GM12878 (cell line): ENCODE measurements at regions not wholly inside any gene's neighbourhood (a gene's known extent, or its start where the extent isn't known, plus 50 kb on each side); places are given as distances from the start of the nearest gene placed in this dataset.

Experiments used
- ATAC-seq: fragments of 200-7000 bp; cut with Tn5 transposase; 3 replicates; pipeline ENCODE4 v1.9.1; 2020; ENCODE audit warnings: mild to moderate bottlenecking, moderate library complexity
- BruUV-seq: library from RNA; stranded (reverse); fragments of 400-500 nt; replicated peaks from 2 replicates; lab custom pipeline; 2021; lab: Mats Ljungman, UMichigan
- CTCF ChIA-PET: fragments of 300-600 bp; sonication (Branson Sonifier 250); formaldehyde crosslinking; extraction: SDS; loops from one replicate; lab custom pipeline; 2021; ENCODE audit warnings: inconsistent platforms; lab: Yijun Ruan, JAX
- POLR2A ChIA-PET: fragments of 350-600 bp; formaldehyde crosslinking; extraction: SDS; loops from one replicate; lab custom pipeline; 2021; ENCODE audit warnings: inconsistent platforms; lab: Charles Lee
- RAD21 ChIA-PET: fragments of 300-600 bp; sonication (Branson Sonifier 250); formaldehyde crosslinking; loops from one replicate; lab custom pipeline; 2023; ENCODE audit warnings: antibody characterized with exemption; ENCODE audit not compliant: unreplicated experiment; lab: Charles Lee
- SMC1A ChIA-PET: fragments of 300-600 bp; sonication (Branson Sonifier 250); formaldehyde crosslinking; loops from one replicate; lab custom pipeline; 2023; ENCODE audit not compliant: unreplicated experiment, uncharacterized antibody; lab: Charles Lee
- DNase-seq: peaks from one replicate; pipeline ENCODE4 v3.0.0-alpha.2; 2011; ENCODE audit warnings: low read depth, low spot score
- FAIRE-seq: peaks from 3 replicates; lab custom pipeline; 2011; peaks lifted over from hg19 to GRCh38; lab: Jason Lieb, UNC
- H2AFZ ChIP-seq: 2 replicates; pipeline ENCODE4 v1.6.0; 2011; ENCODE audit warnings: low read depth, low read length, control low read depth; ENCODE audit not compliant: control insufficient read depth
- H3K27ac ChIP-seq: 2 replicates; pipeline ENCODE4 v1.5.1; 2011; ENCODE audit warnings: control low read depth; ENCODE audit not compliant: control insufficient read depth, insufficient read depth
- H3K27me3 ChIP-seq, 2 experiments: replicated peaks in 1 of 2; 2 replicates each; pipeline versions ENCODE4 v1.6.0 to v1.6.1; 2011; ENCODE audit warnings: low read length in 1 of 2; ENCODE audit not compliant: control insufficient read depth in 2 of 2, insufficient read depth in 2 of 2
- H3K36me3 ChIP-seq, 2 experiments: 2 replicates each; pipeline ENCODE4 v1.5.1; 2011; ENCODE audit warnings: low read length in 1 of 2; ENCODE audit not compliant: control insufficient read depth in 2 of 2, insufficient read depth in 2 of 2
- H3K4me1 ChIP-seq: 2 replicates; pipeline ENCODE4 v1.6.1; 2011; ENCODE audit warnings: mild to moderate bottlenecking, low read length, moderate library complexity, mixed read lengths; ENCODE audit not compliant: control insufficient read depth, insufficient read depth
- H3K4me2 ChIP-seq: 2 replicates; pipeline ENCODE4 v1.6.0; 2011; ENCODE audit warnings: control low read depth; ENCODE audit not compliant: control insufficient read depth, insufficient read depth
- H3K4me3 ChIP-seq: fragments of 200-600 bp; sonication (generic); 2 replicates; pipeline ENCODE4 v1.5.1; 2016
- H3K79me2 ChIP-seq: 2 replicates; pipeline ENCODE4 v1.6.0; 2011; ENCODE audit warnings: low read length; ENCODE audit not compliant: control insufficient read depth, insufficient read depth
- H3K9ac ChIP-seq: 2 replicates; pipeline ENCODE4 v1.8.0; 2011; ENCODE audit warnings: low read length, control low read depth, mixed read lengths; ENCODE audit not compliant: control insufficient read depth, insufficient read depth
- H3K9me3 ChIP-seq: replicated peaks from 3 replicates; pipeline ENCODE4 v1.5.1; 2011; ENCODE audit warnings: mild to moderate bottlenecking, low read length; ENCODE audit not compliant: control insufficient read depth, insufficient read depth
- H4K20me1 ChIP-seq: 2 replicates; pipeline ENCODE4 v1.6.0; 2011; ENCODE audit not compliant: control insufficient read depth, insufficient read depth
- BMI1 ChIP-seq: fragments of 450-650 bp; IDR thresholded peaks from 2 replicates; pipeline ENCODE4 v1.6.1; 2016; ENCODE audit warnings: mild to moderate bottlenecking, moderate library complexity, borderline replicate concordance
- CTCF ChIP-seq, 3 experiments: IDR thresholded peaks in 2 of 3; conservative IDR thresholded peaks in 1 of 3; 2 replicates each; pipeline ENCODE4 v1.5.1; 2011; ENCODE audit warnings: low read depth in 3 of 3, low read length in 3 of 3, mild to moderate bottlenecking in 3 of 3, control low read depth in 2 of 3, moderate library complexity in 2 of 3, inconsistent platforms in 1 of 3, mixed read lengths in 1 of 3; ENCODE audit not compliant: control insufficient read depth in 2 of 3, insufficient read depth in 1 of 3; ENCODE audit errors: extremely low read depth in 1 of 3
- E2F4 ChIP-seq: IDR thresholded peaks from 2 replicates; pipeline ENCODE4 v1.6.1; 2012; ENCODE audit warnings: low read depth, low read length, improper control_type of control experiment
- LARP7 ChIP-seq: fragments of 450-650 bp; IDR thresholded peaks from 2 replicates; pipeline ENCODE4 v1.6.1; 2017; ENCODE audit warnings: mild to moderate bottlenecking
- SUZ12 ChIP-seq: fragments of 200-600 bp; sonication (generic); IDR thresholded peaks from one replicate; pipeline ENCODE4 v1.6.1; 2018; ENCODE audit warnings: antibody characterized with exemption, mild to moderate bottlenecking; ENCODE audit not compliant: unreplicated experiment
- TAF1 ChIP-seq: IDR thresholded peaks from 2 replicates; pipeline ENCODE4 v1.6.1; 2011; ENCODE audit warnings: mild to moderate bottlenecking, low read depth, low read length, borderline replicate concordance
- TBL1XR1 ChIP-seq: IDR thresholded peaks from 2 replicates; pipeline ENCODE4 v1.6.1; 2012; ENCODE audit warnings: low read depth, low read length, improper control_type of control experiment
- WGBS: methylation state at CpG from one replicate; pipeline ENCODE4 v1.1.6; 2016; ENCODE audit warnings: low lambda C conversion rate; ENCODE audit not compliant: insufficient replicate concordance, insufficient coverage; ENCODE audit errors: missing lambda C conversion rate; 5-methylcytosine and 5-hydroxymethylcytosine counted together
- in situ Hi-C: fragments of 300-500 bp; cut with MboI; formaldehyde crosslinking; loops from 9 replicates; pipeline ENCODE4 v1.14.3; 2018; ENCODE audit warnings: mixed read lengths
- intact Hi-C: fragments of 100-400 bp; cut with micrococcal nuclease; formaldehyde crosslinking; loops from one replicate; pipeline ENCODE4 v1.14.2; 2022; ENCODE audit not compliant: unreplicated experiment
- TF ChIP-seq, protein P1 (sequence below): fragments of 450-650 bp; conservative IDR thresholded peaks from 2 replicates; pipeline ENCODE4 v1.6.1; 2017; ENCODE audit warnings: mild to moderate bottlenecking, moderate library complexity

GRCh38 chr3:81922404-81922803, 161.0 kb upstream of the GBE1 start (continued):
- TF ChIP-seq TAF1, result no peak
- TF ChIP-seq, protein P1, sequence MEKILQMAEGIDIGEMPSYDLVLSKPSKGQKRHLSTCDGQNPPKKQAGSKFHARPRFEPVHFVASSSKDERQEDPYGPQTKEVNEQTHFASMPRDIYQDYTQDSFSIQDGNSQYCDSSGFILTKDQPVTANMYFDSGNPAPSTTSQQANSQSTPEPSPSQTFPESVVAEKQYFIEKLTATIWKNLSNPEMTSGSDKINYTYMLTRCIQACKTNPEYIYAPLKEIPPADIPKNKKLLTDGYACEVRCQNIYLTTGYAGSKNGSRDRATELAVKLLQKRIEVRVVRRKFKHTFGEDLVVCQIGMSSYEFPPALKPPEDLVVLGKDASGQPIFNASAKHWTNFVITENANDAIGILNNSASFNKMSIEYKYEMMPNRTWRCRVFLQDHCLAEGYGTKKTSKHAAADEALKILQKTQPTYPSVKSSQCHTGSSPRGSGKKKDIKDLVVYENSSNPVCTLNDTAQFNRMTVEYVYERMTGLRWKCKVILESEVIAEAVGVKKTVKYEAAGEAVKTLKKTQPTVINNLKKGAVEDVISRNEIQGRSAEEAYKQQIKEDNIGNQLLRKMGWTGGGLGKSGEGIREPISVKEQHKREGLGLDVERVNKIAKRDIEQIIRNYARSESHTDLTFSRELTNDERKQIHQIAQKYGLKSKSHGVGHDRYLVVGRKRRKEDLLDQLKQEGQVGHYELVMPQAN, result no peak
- no peak for TF ChIP-seq BMI1
- TF ChIP-seq TBL1XR1, result no peak

DNA sequence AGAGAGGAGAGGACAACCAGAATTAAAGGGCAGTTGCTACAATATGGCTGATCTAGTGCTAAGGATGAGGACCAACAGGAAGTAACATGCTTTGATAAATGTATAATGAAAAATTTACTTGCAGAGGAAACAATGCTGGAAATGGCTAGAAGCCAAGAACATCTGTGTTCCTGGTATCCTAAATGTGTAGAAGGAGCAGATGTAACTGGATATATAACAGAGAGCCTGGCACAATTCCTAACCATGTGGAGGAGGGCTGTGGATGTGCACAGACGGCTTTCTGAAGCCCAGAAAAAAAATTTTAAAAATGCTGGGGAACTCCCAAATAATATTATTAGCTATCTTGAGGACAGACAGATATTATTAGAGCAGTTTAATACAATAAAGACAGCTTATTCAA, 159.4 kb upstream of the GBE1 start:
- in situ Hi-C loops, result no loop called here
- TF ChIP-seq TAF1, result no peak
- TF ChIP-seq CTCF (IDR thresholded peaks at IDR 0.05 in 2 of 3, conservative IDR thresholded peaks at IDR 0.05 in 1 of 3; ENCODE audit: control insufficient read depth in 2 of 3, extremely low read depth in 1 of 3, insufficient read depth in 1 of 3, low read depth in 3 of 3, low read length in 3 of 3), result no peak
- no peak for TF ChIP-seq SUZ12
- no peak for TF ChIP-seq LARP7
- TF ChIP-seq E2F4, result no peak
- TF ChIP-seq, all 136 proteins: peak for 0
- intact Hi-C loops, result no loop called here
- no peak overlapping the region; the same call in 1 of the 2 replicates for H2AFZ ChIP-seq
- H3K27ac ChIP-seq, result no peak overlapping the region
- POLR2A ChIA-PET, result interaction anchor here (0.7 kb wide), 1 partner anchor 97 kb away, joined by 3 read pairs; no protein-coding TSS in a partner anchor
- SMC1A ChIA-PET, result interaction anchor here (3.8 kb wide), 1 partner anchor 11 kb away, joined by 22 read pairs; no protein-coding TSS in a partner anchor
- H3K9ac ChIP-seq, result no peak overlapping the region
- no TSS peak for BruUV-seq
- H3K4me1 ChIP-seq, result no peaks in the 10 kb centered on the region
- H3K9me3 ChIP-seq, result no peaks in the 10 kb centered on the region
- H3K79me2 ChIP-seq, result no peaks in the 10 kb centered on the region
- no peak overlapping the region for H3K4me3 ChIP-seq
- ATAC-seq (no peak), DNase-seq (no peak), FAIRE-seq (no peak)
- RAD21 ChIA-PET, result interaction anchor here (0.7 to 1.1 kb wide), 2 partner anchors 9 to 430 kb away, joined by 3 read pairs; no protein-coding TSS in a partner anchor
- H3K4me2 ChIP-seq, result no peak overlapping the region
- H3K27me3 ChIP-seq, result no peaks in the 10 kb centered on the region
- no peaks in the 10 kb centered on the region for H4K20me1 ChIP-seq
- H3K36me3 ChIP-seq, result no peaks in the 10 kb centered on the region
- WGBS, result 0% methylated on average over 1 of the region's 1 CpG
- CTCF ChIA-PET, result interaction anchor here (1.4 to 5.9 kb wide), 2 partner anchors 10 to 254 kb away, joined by 8 to 57 read pairs; no protein-coding TSS in a partner anchor
